CD14-positive monocyte (primary cell): ENCODE measurements at regions not wholly inside any gene's neighbourhood (a gene's known extent, or its start where the extent isn't known, plus 50 kb on each side); places are given as distances from the start of the nearest gene placed in this dataset.
A peak's percentile ranks its signal among the peaks of the same experiment; 100 is the strongest.

Experiments
- DNase-seq, 3 donors: peaks; one replicate each; pipeline ENCODE4 v3.0.0-alpha.2; 2011 to 2022
- H2AFZ ChIP-seq: 2 replicates; pipeline ENCODE4 v1.6.0; 2012; ENCODE audit warnings: mild to moderate bottlenecking, low read depth, low read length, inconsistent platforms; ENCODE audit not compliant: insufficient read depth, poor library complexity, severe bottlenecking
- H3K27ac ChIP-seq, 2 donors: 1 replicate in 1 of 2; 2 replicates in 1 of 2; pipeline ENCODE4 v1.5.1; 2012 to 2013; ENCODE audit warnings: low read length in 2 of 2, control low read depth in 1 of 2, inconsistent platforms in 1 of 2, low read depth in 1 of 2, mild to moderate bottlenecking in 1 of 2
- H3K27me3 ChIP-seq, 2 donors: one replicate each; pipeline versions ENCODE4 v1.6.0 to v1.6.1; 2011 to 2013; ENCODE audit warnings: low read length in 2 of 2; ENCODE audit not compliant: control insufficient read depth in 2 of 2, insufficient read depth in 2 of 2
- H3K36me3 ChIP-seq, 2 donors: replicated peaks in 1 of 2; 1 replicate in 1 of 2; 2 replicates in 1 of 2; pipeline versions ENCODE4 v1.5.1 to v1.6.1; 2012 to 2013; ENCODE audit warnings: low read length in 2 of 2, control low read depth in 1 of 2, inconsistent platforms in 1 of 2, mild to moderate bottlenecking in 1 of 2; ENCODE audit not compliant: insufficient read depth in 2 of 2, control insufficient read depth in 1 of 2
- H3K4me1 ChIP-seq, 2 donors: 1 replicate in 1 of 2; 2 replicates in 1 of 2; pipeline versions ENCODE4 v1.5.1 to v1.6.1; 2012 to 2013; ENCODE audit warnings: low read length in 2 of 2, control low read depth in 1 of 2, inconsistent platforms in 1 of 2, mild to moderate bottlenecking in 1 of 2, moderate library complexity in 1 of 2; ENCODE audit not compliant: insufficient read depth in 2 of 2, control insufficient read depth in 1 of 2
- H3K4me2 ChIP-seq: replicated peaks from 2 replicates; pipeline ENCODE3; 2012; ENCODE audit warnings: low read length, moderate library complexity, mild to moderate bottlenecking; ENCODE audit not compliant: poor library complexity, severe bottlenecking; ENCODE audit errors: extremely low read depth
- H3K4me3 ChIP-seq, 3 experiments: fragments of 200-600 bp in 1 of 3; sonication (generic) in 1 of 3; replicated peaks in 1 of 3; 1 replicate in 2 of 3; 2 replicates in 1 of 3; pipeline ENCODE4 v1.5.1; 2011 to 2013; ENCODE audit warnings: low read length in 3 of 3, mild to moderate bottlenecking in 3 of 3, control low read depth in 2 of 3, low read depth in 2 of 3, inconsistent platforms in 1 of 3, moderate library complexity in 1 of 3
- H3K79me2 ChIP-seq: 2 replicates; pipeline ENCODE4 v1.6.0; 2012; ENCODE audit warnings: mild to moderate bottlenecking, control low read depth, inconsistent platforms, low read length, moderate library complexity; ENCODE audit not compliant: insufficient read depth
- H3K9ac ChIP-seq: 2 replicates; pipeline ENCODE4 v1.6.0; 2017; ENCODE audit warnings: low read length, mild to moderate bottlenecking; ENCODE audit not compliant: insufficient read depth, poor library complexity, severe bottlenecking
- H3K9me3 ChIP-seq, 2 donors: replicated peaks in 1 of 2; 1 replicate in 1 of 2; 2 replicates in 1 of 2; pipeline versions ENCODE4 v1.5.1 to v1.6.1; 2012 to 2013; ENCODE audit warnings: low read length in 2 of 2, control low read depth in 1 of 2; ENCODE audit not compliant: control insufficient read depth in 1 of 2, insufficient read depth in 1 of 2
- H4K20me1 ChIP-seq: 2 replicates; pipeline ENCODE4 v1.6.0; 2012; ENCODE audit warnings: mild to moderate bottlenecking, low read length, control low read depth, moderate library complexity; ENCODE audit not compliant: insufficient read depth
- H3K27ac Mint-ChIP-seq, 7 donors: one replicate each; pipeline ENCODE4 v1.8.0; 2020; ENCODE audit warnings: mild to moderate bottlenecking in 7 of 7, mixed read lengths in 7 of 7, moderate library complexity in 6 of 7, inconsistent platforms in 2 of 7
- H3K27me3 Mint-ChIP-seq, 3 donors: one replicate each; pipeline ENCODE4 v1.8.0; 2021 to 2022; ENCODE audit warnings: low read depth in 3 of 3, mild to moderate bottlenecking in 3 of 3, mixed read lengths in 3 of 3, moderate library complexity in 3 of 3, inconsistent platforms in 1 of 3
- H3K36me3 Mint-ChIP-seq, 2 donors: one replicate each; pipeline ENCODE4 v1.8.0; 2020; ENCODE audit warnings: mixed read lengths in 2 of 2, inconsistent platforms in 1 of 2, mild to moderate bottlenecking in 1 of 2
- H3K4me1 Mint-ChIP-seq: one replicate; pipeline ENCODE4 v1.8.0; 2020; ENCODE audit warnings: mild to moderate bottlenecking, mixed read lengths
- H3K4me3 Mint-ChIP-seq, 2 donors: one replicate each; pipeline ENCODE4 v1.8.0; 2020; ENCODE audit warnings: mild to moderate bottlenecking in 2 of 2, mixed read lengths in 2 of 2, moderate library complexity in 1 of 2
- H3K9me3 Mint-ChIP-seq, 7 donors: one replicate each; pipeline ENCODE4 v1.8.0; 2020 to 2022; ENCODE audit warnings: mixed read lengths in 7 of 7, mild to moderate bottlenecking in 6 of 7, moderate library complexity in 6 of 7, inconsistent platforms in 2 of 7
- CTCF ChIP-seq: fragments of 200-600 bp; IDR thresholded peaks from one replicate; pipeline ENCODE4 v1.8.0; 2022; ENCODE audit warnings: antibody characterized with exemption, mild to moderate bottlenecking
- WGBS: methylation state at CpG from one replicate; pipeline ENCODE4 v1.1.5; 2013; ENCODE audit warnings: missing lambda C conversion rate; ENCODE audit not compliant: insufficient coverage; 5-methylcytosine and 5-hydroxymethylcytosine counted together
- intact Hi-C, 2 donors: fragments of 100-400 bp; cut with micrococcal nuclease; formaldehyde crosslinking; loops; one replicate each; pipeline versions ENCODE4 v1.15.0 to v1.15.1; 2023

DNA sequence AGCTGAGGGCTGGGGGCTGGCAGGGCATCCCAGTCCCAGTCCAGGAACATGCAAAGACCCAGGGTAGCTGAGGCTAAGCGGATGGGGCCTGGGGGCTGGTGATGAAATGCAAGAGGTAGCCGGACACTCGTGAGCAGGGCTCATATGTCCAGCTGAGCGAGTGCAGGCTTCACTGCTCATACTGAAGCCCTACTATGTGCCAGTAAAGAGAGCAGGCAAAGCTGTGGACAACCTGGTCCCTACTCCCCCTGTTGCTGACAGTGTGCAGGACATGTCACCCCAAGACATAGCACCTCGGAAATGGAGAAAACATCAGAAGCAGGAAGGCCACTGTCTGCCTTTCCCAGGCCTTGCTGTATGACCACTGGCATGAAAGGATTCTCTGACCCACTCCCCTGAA lies 122.4 kb upstream of the STX18 start:
- 100% methylated on average over 4 of the region's 5 CpGs for WGBS
- peak overlapping the region in 1 of 7 donors; percentile 62 for H3K27ac Mint-ChIP-seq
- no peak overlapping the region for H3K4me2 ChIP-seq
- no peak for TF ChIP-seq CTCF
- H3K4me3 Mint-ChIP-seq: no peak overlapping the region
- peaks cover 13% of the 10 kb centered on the region for H3K4me1 Mint-ChIP-seq
- H3K9me3 ChIP-seq: no peaks in the 10 kb centered on the region
- intact Hi-C loops: no loop called here
- no peak overlapping the region for H2AFZ ChIP-seq
- H3K9ac ChIP-seq: no peak overlapping the region
- H3K4me1 ChIP-seq: no peaks in the 10 kb centered on the region
- no peak overlapping the region for H3K4me3 ChIP-seq
- H3K36me3 Mint-ChIP-seq: no peaks in the 10 kb centered on the region
- no peaks in the 10 kb centered on the region for H3K27me3 Mint-ChIP-seq
- no peaks in the 10 kb centered on the region for H3K36me3 ChIP-seq
- H3K27ac ChIP-seq: no peak overlapping the region
- no peaks in the 10 kb centered on the region for H3K27me3 ChIP-seq
- H3K79me2 ChIP-seq: no peaks in the 10 kb centered on the region
- no peak for DNase-seq
- peaks cover 0 to 1% (median 0%) of the 10 kb centered on the region in 7 donors for H3K9me3 Mint-ChIP-seq
- no peaks in the 10 kb centered on the region for H4K20me1 ChIP-seq

DNA sequence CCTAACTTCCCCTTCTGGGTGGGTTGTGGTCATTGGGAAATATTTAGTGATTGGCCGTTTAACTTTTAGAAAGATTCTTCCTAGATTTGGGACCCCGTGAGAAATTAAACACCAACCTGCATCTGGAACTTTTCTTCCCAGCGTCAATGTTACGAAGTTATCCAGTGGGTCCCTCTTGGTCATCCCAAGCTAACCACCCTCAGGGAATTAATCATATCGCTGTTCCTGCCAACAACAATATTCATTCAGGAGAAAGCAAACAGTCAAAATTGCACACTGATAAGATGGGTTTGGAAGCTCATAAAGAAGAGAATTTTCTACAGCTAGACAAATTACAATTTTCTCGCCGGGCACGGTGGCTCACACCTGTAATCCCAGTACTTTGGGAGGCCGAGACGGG lies 121.2 kb upstream of the STX18 start:
- no peaks in the 10 kb centered on the region for H3K36me3 Mint-ChIP-seq
- Histone ChIP-seq H3K27me3 (no peaks in the 10 kb centered on the region), H3K9me3 (no peaks in the 10 kb centered on the region), H3K4me2 (no peak overlapping the region), H3K27ac (no peak overlapping the region), H3K9ac (no peak overlapping the region), H3K4me1 (no peaks in the 10 kb centered on the region), H3K4me3 (no peak overlapping the region), H3K36me3 (no peaks in the 10 kb centered on the region), H4K20me1 (no peaks in the 10 kb centered on the region), H2AFZ (no peak overlapping the region), H3K79me2 (no peaks in the 10 kb centered on the region)
- no peak overlapping the region for H3K4me3 Mint-ChIP-seq
- H3K4me1 Mint-ChIP-seq: peaks cover 12% of the 10 kb centered on the region
- H3K9me3 Mint-ChIP-seq: peaks cover 0 to 3% (median 0%) of the 10 kb centered on the region in 7 donors
- WGBS: 73% methylated on average over 2 of the region's 10 CpGs
- intact Hi-C loops: no loop called here
- H3K27me3 Mint-ChIP-seq: no peaks in the 10 kb centered on the region
- no peak for DNase-seq
- no peak overlapping the region for H3K27ac Mint-ChIP-seq
- TF ChIP-seq CTCF: no peak
